ENCODE measurements at regions not wholly inside any gene's neighbourhood (a gene's known extent, or its start where the extent isn't known, plus 50 kb on each side); places are given as distances from the start of the nearest gene placed in this dataset.
"Not testable (repeated sequence)": the region's sequence is repeated elsewhere in the genome, so short reads cannot be mapped to it uniquely, and the experiment has no call there.

GRCh38 chr3:124361566-124361965, 368.7 kb upstream of the UMPS start:
- no peak for DNase-seq (ENCODE audit: low read depth, low spot score)

- DNase-seq (ENCODE audit: low read depth, low spot score) = no peak
Observed at GRCh38 chr3:124362455-124362854, 367.8 kb upstream of the UMPS start.

GRCh38 chr3:124363476-124363875, 366.8 kb upstream of the UMPS start:
- no peak for DNase-seq (ENCODE audit: low read depth, low spot score)

- DNase-seq (ENCODE audit: low read depth, low spot score) = no peak
Observed at GRCh38 chr3:124364317-124365020, 365.8 kb upstream of the UMPS start.

GRCh38 chr3:124366655-124367054, 363.6 kb upstream of the UMPS start:
- not testable (repeated sequence) for DNase-seq (ENCODE audit: low read depth, low spot score)

- peak; percentile 70 for DNase-seq (ENCODE audit: low read depth, low spot score)
Observed at GRCh38 chr3:124372775-124373174, 357.5 kb upstream of the UMPS start.

- no peak for DNase-seq (ENCODE audit: low read depth, low spot score)
Observed at GRCh38 chr3:124373524-124373923, 356.7 kb upstream of the UMPS start.

- DNase-seq (ENCODE audit: low read depth, low spot score) = no peak
Observed at GRCh38 chr3:124374583-124374982, 355.7 kb upstream of the UMPS start.

GRCh38 chr3:124381575-124382333, 348.5 kb upstream of the UMPS start:
- no peak for DNase-seq (ENCODE audit: low read depth, low spot score)

GRCh38 chr3:124383051-124383450, 347.2 kb upstream of the UMPS start:
- DNase-seq (ENCODE audit: low read depth, low spot score) = peak; percentile 82

- no peak for DNase-seq (ENCODE audit: low read depth, low spot score)
Observed at GRCh38 chr3:124383846-124384466, 346.3 kb upstream of the UMPS start.

GRCh38 chr3:124384527-124384926, 345.7 kb upstream of the UMPS start:
- no peak for DNase-seq (ENCODE audit: low read depth, low spot score)

GRCh38 chr3:124385996-124386395, 344.3 kb upstream of the UMPS start:
- DNase-seq (ENCODE audit: low read depth, low spot score) = peak; percentile 40

GRCh38 chr3:124386996-124387595, 343.2 kb upstream of the UMPS start:
- no peak for DNase-seq (ENCODE audit: low read depth, low spot score)

- no peak for DNase-seq (ENCODE audit: low read depth, low spot score)
Observed at GRCh38 chr3:124391774-124392173, 338.5 kb upstream of the UMPS start.

- DNase-seq (ENCODE audit: low read depth, low spot score) = no peak
Observed at GRCh38 chr3:124393340-124393739, 336.9 kb upstream of the UMPS start.

- peak; percentile 61 for DNase-seq (ENCODE audit: low read depth, low spot score)
Observed at GRCh38 chr3:124395162-124395561, 335.1 kb upstream of the UMPS start.

GRCh38 chr3:124395584-124396338, 334.5 kb upstream of the UMPS start:
- no peak for DNase-seq (ENCODE audit: low read depth, low spot score)

GRCh38 chr3:124396339-124396950, 333.8 kb upstream of the UMPS start:
- DNase-seq (ENCODE audit: low read depth, low spot score) = no peak

- DNase-seq (ENCODE audit: low read depth, low spot score) = no peak
Observed at GRCh38 chr3:124397088-124397487, 333.2 kb upstream of the UMPS start.

GRCh38 chr3:124398594-124398993, 331.7 kb upstream of the UMPS start:
- DNase-seq (ENCODE audit: low read depth, low spot score) = no peak

All from ELF-1 (cell line).